Stimulated activated CD8-positive, alpha-beta memory T cell treated with anti-CD3 and anti-CD28 coated beads, Interleukin-4, amount 100 ng/mL, for 1 hour (primary cell): ENCODE measurements at regions not wholly inside any gene's neighbourhood (a gene's known extent, or its start where the extent isn't known, plus 50 kb on each side); places are given as distances from the start of the nearest gene placed in this dataset.

Experiments
- DNase-seq, 2 donors: peaks; one replicate each; pipeline ENCODE4 v3.0.0-alpha.2; 2020; ENCODE audit warnings: low read depth in 2 of 2, low spot score in 1 of 2

DNA sequence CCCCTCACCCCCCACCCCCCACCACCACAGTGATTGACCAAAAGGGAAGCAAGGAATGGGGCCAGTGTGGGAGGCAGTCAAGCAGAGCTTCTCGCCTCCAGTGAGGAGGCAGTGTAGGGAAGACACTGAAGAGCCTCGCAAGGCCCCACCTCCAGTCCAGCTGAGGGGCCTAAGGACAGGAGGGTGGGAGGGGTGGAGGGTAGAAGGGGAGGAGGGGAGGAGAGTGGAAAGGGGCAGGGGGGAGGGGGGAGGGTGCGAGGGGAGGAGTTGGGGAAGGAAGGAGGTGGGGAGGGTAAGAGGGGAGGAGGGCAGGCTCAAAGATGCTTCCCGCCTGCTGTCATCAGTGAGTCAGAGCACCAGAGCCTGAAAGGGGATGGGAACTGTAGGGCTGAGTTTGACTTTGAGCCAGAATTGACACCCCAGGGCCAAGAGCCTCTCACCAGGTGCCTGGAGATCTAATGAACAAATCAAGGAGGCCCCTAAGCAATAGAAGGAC is 786.2 kb downstream of the UQCRFS1 start:
- DNase-seq, result no peak

DNA sequence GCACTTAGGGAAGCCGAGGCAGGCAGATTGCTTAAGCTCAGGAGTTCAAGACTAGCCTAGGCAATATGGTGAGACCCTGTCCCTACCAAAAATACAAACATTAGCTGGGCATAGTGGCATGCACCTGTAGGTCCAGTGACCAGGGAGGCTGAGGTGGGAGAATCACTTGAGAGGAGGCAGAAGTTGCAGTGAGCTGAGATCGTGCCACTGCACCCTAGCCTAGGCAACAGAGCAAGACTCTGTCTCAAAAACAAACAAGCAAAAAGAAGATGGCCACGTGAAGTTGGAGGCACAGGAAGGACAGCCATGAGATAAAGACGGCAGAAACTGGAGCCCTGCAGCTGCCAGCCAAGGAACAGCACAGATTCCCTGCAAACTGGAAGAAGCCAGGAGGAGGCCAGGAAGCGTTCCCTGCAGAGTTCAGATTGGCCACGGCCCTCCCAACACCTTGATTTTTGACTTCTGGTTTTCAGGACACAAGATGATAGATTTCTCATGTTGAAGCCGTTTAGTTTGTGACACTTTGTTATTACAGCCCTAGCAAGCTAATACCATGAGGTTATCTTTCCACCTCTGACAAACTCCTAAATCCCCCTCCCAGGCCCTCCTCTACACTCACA is 786.7 kb downstream of the UQCRFS1 start:
- DNase-seq, result no peak

- no peak for DNase-seq
Measured at GRCh38 chr19:28425046-28425931, 787.7 kb downstream of the UQCRFS1 start.

DNA sequence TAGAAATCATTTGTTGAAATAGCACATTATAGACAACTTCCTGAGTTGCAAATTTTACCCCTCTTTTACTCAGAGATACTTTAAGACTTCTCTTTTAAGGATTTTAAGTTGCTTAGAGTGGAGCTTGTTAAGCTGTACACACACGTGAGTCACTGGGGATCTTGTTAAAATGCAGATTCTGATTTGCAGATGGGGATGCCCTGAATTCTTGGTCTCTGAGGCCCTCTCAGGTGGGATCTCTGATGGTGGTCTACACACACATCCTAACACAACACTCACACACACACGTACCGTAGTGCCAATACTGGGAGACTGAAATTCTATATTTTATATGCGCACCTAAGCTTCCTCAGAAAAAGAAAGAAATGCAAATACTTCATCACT is 788.3 kb downstream of the UQCRFS1 start:
- no peak for DNase-seq

GRCh38 chr19:28424077-28424476 is 788.9 kb downstream of the UQCRFS1 start:
- DNase-seq, result no peak

GRCh38 chr19:28422791-28423650 is 789.9 kb downstream of the UQCRFS1 start:
- DNase-seq, result no peak

DNA sequence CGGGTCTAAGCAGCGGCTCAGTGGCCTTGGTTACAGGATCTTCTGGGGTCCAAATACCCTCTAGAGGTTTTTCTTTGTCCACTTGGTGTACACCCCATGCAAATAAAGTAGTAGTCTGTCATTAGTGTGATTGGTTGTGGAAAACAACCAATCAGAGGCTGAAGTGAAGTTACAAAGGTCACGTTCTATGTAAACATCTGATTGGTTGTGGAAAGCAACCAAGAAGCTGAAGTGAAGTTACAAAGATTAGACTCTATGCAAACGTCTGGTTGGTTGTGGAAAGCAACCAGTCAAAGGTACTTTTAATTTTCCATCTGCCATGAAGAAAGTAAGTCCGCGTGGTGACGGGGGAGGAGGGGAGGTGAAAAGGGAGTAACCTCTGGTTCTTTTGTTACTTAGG is 790.9 kb downstream of the UQCRFS1 start:
- no peak for DNase-seq

DNA sequence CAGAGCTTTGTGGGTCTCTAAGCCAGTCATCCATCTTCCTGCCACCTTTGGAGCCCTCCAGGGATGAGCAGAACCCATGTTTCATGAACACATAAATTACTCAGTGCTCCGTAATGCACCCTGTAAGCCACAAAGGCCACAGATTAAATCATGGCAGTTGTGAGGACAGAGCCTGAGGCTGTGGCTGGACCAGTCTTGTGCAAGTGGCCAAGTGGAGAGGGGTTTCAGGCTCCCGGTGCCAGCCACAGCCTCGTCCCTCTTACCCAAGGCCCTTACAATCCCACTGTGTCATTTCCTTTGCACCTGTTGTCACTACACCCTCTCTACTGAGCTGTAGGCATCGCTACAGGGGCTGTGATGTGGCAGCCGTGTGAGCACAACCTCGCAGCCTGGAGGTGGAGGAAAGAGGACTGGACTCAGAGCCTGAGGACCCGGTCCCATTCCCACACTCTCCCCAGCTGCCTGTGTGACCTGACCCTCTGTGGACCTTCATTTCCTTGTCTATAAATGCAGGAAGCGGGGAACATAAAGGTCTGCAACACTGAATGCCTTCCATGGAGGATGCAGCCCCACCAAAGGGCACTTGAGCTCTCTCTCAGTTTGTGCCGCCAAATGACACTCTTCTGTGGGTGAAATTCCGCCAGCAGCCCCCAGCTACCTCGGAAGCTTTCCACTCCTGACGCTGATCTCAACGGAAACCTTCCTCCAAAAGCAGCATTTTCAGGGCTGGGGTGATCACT is 792.0 kb downstream of the UQCRFS1 start:
- no peak for DNase-seq

GRCh38 chr19:28419312-28419711 is 793.6 kb downstream of the UQCRFS1 start:
- no peak for DNase-seq

DNA sequence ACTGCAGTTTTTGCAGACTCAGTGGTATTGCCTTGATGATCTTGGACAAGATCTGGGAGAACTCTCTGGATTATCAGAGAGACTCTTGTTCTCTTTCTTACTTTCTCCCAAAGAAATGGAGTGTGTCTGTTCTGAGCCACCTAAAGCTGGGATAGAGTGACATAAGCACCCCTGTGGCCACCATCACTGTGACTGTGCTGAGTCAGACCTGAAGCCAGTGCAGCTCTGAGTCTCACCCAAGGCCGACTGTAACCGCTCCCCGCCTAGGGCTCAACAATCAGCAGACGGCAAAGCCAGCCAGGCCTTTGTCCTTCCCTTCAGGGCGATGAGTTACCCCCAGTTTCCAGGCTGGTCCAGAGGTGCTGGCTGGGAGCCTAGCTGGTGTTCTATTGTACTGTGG is 795.6 kb downstream of the UQCRFS1 start:
- DNase-seq, result no peak

DNA sequence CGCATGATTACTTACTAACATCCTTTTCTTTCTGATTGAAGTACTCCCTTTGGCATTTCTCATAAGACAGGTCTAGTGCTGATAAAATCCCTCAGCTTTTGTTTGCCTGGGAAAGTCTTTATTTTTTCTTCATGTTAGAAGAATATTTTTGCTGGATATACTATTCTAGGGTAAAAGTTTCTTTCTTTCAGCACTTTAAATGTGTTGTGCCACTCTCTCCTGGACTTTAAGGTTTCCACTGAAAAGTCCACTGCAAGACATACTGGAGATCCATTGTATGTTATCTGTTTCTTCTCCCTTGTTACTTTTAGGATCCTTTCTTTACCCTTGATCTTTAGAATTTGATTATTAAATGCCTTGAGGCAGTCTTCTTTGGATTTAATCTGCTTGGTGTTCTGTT is 796.7 kb downstream of the UQCRFS1 start:
- no peak for DNase-seq

GRCh38 chr19:28414748-28415147 is 798.2 kb downstream of the UQCRFS1 start:
- no peak for DNase-seq

GRCh38 chr19:28409859-28410258 is 803.1 kb downstream of the UQCRFS1 start:
- DNase-seq, result no peak

- no peak for DNase-seq
Measured at GRCh38 chr19:28406966-28407365, 806.0 kb downstream of the UQCRFS1 start.

DNA sequence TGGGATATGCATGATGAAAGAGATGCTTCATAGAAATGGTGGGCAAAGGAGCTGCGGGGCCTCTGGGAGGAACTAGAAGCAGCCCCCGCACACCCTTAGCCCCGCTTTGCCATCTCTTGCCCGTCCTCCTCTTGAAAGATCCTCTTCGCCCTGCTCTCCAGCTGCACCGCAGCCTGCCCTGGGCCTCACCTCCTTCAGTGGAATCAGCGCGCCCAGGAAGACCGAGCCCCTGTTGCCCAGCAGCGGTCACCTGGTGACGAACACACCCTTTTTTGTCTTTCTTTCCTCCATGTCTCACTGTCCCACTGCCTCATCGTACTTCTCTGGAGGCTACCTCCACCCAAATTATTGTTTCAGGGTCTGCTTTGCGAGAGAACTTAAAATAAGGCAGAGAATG is 807.6 kb downstream of the UQCRFS1 start:
- DNase-seq, result no peak

DNA sequence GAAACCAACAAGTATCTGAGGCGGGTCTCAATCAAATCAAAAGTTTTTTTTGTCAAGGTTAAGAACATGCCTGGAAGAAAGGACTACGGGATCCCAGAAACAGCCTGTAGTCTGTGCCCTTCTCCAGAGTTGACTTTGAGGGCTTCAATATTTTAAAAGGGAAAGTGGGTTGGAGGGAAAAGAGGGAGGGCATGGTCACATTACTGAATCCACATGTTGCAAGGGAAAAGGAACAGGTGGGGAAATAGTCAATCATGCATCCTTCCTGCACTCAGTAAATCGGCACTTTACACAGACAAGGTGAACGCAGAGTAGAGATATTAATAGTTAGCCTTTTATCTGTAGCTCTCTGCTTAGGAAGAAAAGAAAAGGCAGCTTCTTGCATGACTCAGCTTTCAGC is 808.5 kb downstream of the UQCRFS1 start:
- DNase-seq, result no peak

DNA sequence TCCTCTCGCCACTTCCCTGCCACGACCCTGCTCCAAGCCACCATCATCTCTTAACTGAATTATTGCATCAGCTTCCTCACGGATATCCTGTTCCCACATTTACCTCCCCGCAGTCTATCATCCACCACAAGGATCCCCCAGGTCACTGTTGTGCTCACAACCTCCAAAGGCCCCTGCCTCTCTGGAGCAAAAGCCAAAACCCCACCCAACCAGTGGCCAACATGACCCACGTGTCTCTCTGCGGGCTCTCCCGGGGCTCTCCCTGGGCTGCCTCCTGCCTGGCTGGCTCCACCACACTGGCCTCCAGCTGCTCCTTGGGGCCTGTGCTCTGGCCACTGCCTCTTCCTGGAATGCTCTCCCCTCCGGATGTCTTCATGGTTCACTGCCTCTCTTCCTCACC is 809.3 kb downstream of the UQCRFS1 start:
- no peak for DNase-seq

GRCh38 chr19:28402701-28403290 is 810.2 kb downstream of the UQCRFS1 start:
- DNase-seq, result no peak

GRCh38 chr19:28401739-28402424 is 811.1 kb downstream of the UQCRFS1 start:
- DNase-seq, result no peak
